ENCODE measurements at regions not wholly inside any gene's neighbourhood (a gene's known extent, or its start where the extent isn't known, plus 50 kb on each side); places are given as distances from the start of the nearest gene placed in this dataset.

DNA sequence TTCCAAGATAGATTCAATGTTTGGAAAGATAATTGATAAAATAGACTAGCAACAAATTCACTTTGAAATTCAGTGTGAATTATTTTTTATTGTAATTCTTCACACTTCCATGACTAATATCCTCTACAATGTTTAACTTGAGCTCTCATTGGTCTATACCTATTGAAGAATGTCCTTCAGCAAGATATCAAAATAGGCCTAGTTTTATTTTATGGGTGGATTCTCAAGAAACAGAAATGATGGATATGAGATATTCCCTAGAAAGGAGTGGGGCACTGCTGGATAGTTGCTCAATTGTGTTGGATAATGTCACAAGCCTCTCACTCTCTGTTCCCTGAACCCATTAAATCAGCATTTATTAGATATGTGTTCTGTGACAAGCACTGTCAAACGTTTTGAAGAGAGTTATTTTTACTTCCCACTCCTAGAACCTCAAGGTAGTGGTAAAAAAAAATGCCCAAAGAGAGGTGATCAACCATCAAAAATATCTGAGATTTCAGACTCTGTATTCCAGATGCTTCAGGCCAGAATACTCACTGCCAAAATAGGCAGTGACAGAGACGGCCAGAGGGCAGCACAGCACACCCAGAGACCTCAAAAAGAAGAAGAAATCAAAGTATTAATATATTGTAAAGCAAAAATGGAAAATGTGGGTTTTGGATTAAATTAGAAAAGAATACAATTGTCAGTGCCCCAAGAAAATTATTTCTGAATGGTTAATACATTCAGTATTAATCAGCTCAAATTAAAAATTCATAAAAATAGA lies 87.5 kb downstream of the TRIB2 start:
- Histone ChIP-seq H4K20me1 (ENCODE audit: insufficient read depth, low read length) (no peaks in the 10 kb centered on the region), H3K27me3 (ENCODE audit: insufficient read depth, low read length) (no peaks in the 10 kb centered on the region), H3K4me1 (ENCODE audit: insufficient read depth, low read length) (peaks cover 7% of the 10 kb centered on the region), H3K4me3 (ENCODE audit: insufficient read depth, low read length) (no peak overlapping the region), H3K27ac (ENCODE audit: low read depth, low read length) (no peak overlapping the region), H3K9me3 (ENCODE audit: low read depth, low read length) (peaks cover 4% of the 10 kb centered on the region), H3K36me3 (ENCODE audit: insufficient read depth, low read length) (no peaks in the 10 kb centered on the region), H2AFZ (ENCODE audit: low read length) (no peak overlapping the region), H3K4me2 (ENCODE audit: insufficient read depth, low read length) (no peak overlapping the region), H3K79me2 (ENCODE audit: insufficient read depth, low read length) (no peaks in the 10 kb centered on the region)
- peak; percentile 52 for DNase-seq (ENCODE audit: insufficient read length, low spot score, missing footprints)
- TF ChIP-seq, protein P1, sequence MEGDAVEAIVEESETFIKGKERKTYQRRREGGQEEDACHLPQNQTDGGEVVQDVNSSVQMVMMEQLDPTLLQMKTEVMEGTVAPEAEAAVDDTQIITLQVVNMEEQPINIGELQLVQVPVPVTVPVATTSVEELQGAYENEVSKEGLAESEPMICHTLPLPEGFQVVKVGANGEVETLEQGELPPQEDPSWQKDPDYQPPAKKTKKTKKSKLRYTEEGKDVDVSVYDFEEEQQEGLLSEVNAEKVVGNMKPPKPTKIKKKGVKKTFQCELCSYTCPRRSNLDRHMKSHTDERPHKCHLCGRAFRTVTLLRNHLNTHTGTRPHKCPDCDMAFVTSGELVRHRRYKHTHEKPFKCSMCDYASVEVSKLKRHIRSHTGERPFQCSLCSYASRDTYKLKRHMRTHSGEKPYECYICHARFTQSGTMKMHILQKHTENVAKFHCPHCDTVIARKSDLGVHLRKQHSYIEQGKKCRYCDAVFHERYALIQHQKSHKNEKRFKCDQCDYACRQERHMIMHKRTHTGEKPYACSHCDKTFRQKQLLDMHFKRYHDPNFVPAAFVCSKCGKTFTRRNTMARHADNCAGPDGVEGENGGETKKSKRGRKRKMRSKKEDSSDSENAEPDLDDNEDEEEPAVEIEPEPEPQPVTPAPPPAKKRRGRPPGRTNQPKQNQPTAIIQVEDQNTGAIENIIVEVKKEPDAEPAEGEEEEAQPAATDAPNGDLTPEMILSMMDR (IDR thresholded peaks at IDR 0.05; ENCODE audit: extremely low read depth, low read depth, low read length) = no peak

DNA sequence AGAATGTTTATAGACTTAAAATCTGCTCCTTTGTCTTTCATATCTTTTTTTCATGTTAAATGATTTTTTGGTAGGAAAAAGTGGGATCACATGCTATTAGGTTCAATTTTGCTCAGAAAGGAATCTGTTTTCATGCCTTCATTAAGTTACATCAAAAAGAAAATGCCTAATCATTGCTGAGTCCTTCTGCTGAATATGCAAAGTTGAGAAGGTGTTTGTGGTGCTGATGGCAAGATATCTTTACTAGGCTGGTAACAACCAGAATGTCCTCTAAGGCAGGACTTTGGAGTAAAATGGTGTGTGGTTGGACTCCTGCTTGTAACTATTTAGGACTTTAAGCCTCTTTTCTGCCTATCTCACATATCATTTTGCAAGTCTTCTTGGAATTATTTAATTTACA lies 88.3 kb downstream of the TRIB2 start:
- Histone ChIP-seq H3K79me2 (ENCODE audit: insufficient read depth, low read length) (no peaks in the 10 kb centered on the region), H3K9me3 (ENCODE audit: low read depth, low read length) (peaks cover 4% of the 10 kb centered on the region), H3K36me3 (ENCODE audit: insufficient read depth, low read length) (no peaks in the 10 kb centered on the region), H2AFZ (ENCODE audit: low read length) (peak overlapping the region; percentile 31), H3K27me3 (ENCODE audit: insufficient read depth, low read length) (no peaks in the 10 kb centered on the region), H3K4me3 (ENCODE audit: insufficient read depth, low read length) (no peak overlapping the region), H3K4me1 (ENCODE audit: insufficient read depth, low read length) (peaks cover 7% of the 10 kb centered on the region), H3K4me2 (ENCODE audit: insufficient read depth, low read length) (no peak overlapping the region), H3K27ac (ENCODE audit: low read depth, low read length) (no peak overlapping the region), H4K20me1 (ENCODE audit: insufficient read depth, low read length) (no peaks in the 10 kb centered on the region)
- DNase-seq (ENCODE audit: insufficient read length, low spot score, missing footprints) = no peak
- TF ChIP-seq, protein P1 (IDR thresholded peaks at IDR 0.05; ENCODE audit: extremely low read depth, low read depth, low read length) = no peak

DNA sequence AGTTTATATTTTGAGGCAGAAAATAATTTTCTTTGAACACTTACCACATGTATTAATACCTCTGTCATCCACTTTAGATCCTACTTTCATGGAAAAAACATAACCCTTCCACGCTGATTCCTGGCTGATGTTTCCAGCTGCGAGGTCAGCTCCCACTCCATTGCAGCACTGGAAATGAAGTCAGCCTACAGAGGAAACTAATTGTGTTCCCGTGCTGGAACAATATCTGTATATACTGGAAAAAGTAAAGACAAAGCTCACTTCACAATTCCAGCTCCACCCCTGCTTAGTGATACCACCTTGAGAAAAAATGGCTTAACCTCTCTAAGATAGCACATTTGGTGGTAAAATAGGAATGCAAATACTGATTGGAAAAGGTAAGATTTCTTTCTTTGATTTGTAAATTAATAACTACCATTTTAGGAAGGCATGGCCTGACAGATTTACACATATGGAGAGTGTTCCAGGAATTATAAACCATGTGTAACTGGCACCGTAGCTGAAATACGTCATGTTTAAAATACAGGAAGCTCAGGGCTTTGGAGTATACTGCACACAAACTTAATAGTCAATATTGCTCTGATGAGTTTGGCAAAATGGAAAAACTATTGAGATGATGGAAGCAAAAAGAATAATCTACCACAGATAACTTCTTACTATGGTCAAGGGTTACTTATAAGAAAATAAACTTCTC lies 90.0 kb downstream of the TRIB2 start:
- no peak overlapping the region for H2AFZ ChIP-seq (ENCODE audit: low read length)
- TF ChIP-seq, protein P1 (IDR thresholded peaks at IDR 0.05; ENCODE audit: extremely low read depth, low read depth, low read length) = no peak
- H3K9me3 ChIP-seq (ENCODE audit: low read depth, low read length) = peaks cover under 1% of the 10 kb centered on the region
- no peaks in the 10 kb centered on the region for H3K27me3 ChIP-seq (ENCODE audit: insufficient read depth, low read length)
- no peaks in the 10 kb centered on the region for H3K36me3 ChIP-seq (ENCODE audit: insufficient read depth, low read length)
- H3K27ac ChIP-seq (ENCODE audit: low read depth, low read length) = no peak overlapping the region
- no peak for DNase-seq (ENCODE audit: insufficient read length, low spot score, missing footprints)
- no peaks in the 10 kb centered on the region for H4K20me1 ChIP-seq (ENCODE audit: insufficient read depth, low read length)
- H3K4me2 ChIP-seq (ENCODE audit: insufficient read depth, low read length) = no peak overlapping the region
- no peaks in the 10 kb centered on the region for H3K79me2 ChIP-seq (ENCODE audit: insufficient read depth, low read length)
- peaks cover 7% of the 10 kb centered on the region for H3K4me1 ChIP-seq (ENCODE audit: insufficient read depth, low read length)
- H3K4me3 ChIP-seq (ENCODE audit: insufficient read depth, low read length) = no peak overlapping the region
